ENCODE measurements at regions not wholly inside any gene's neighbourhood (a gene's known extent, or its start where the extent isn't known, plus 50 kb on each side); places are given as distances from the start of the nearest gene placed in this dataset.

GRCh38 chr3:150158943-150159625 lies 188.4 kb upstream of the PFN2 start:
- Histone ChIP-seq H3K36me3 (ENCODE audit: control insufficient read depth in 1 of 2, insufficient read depth in 2 of 2, low read length in 2 of 2) (no peaks in the 10 kb centered on the region), H3K4me1 (ENCODE audit: control insufficient read depth in 1 of 2, insufficient read depth in 2 of 2, low read length in 2 of 2) (no peaks in the 10 kb centered on the region), H3K4me3 (replicated peaks in 1 of 2; ENCODE audit: low read depth in 1 of 2, low read length in 2 of 2) (no peak overlapping the region), H3K9me2 (ENCODE audit: insufficient read depth) (no peaks in the 10 kb centered on the region), H3K79me2 (ENCODE audit: insufficient read depth, low read length) (no peaks in the 10 kb centered on the region), H3K4me2 (ENCODE audit: low read length) (no peak overlapping the region), H3K9ac (ENCODE audit: low read length) (no peak overlapping the region), H3K27ac (ENCODE audit: low read depth, low read length) (no peak overlapping the region), H4K20me1 (ENCODE audit: insufficient read depth) (no peaks in the 10 kb centered on the region), H3K27me3 (ENCODE audit: insufficient read depth, low read length) (no peaks in the 10 kb centered on the region), H2AFZ (ENCODE audit: low read depth, low read length, poor library complexity, severe bottlenecking) (no peak overlapping the region), H3K9me3 (ENCODE audit: control insufficient read depth in 1 of 2, insufficient read depth in 1 of 2, low read depth in 1 of 2, low read length in 2 of 2) (no peaks in the 10 kb centered on the region)
- ChIA-PET CTCF (no interaction called here), RAD21 (ENCODE audit: low non-redundant PET in 1 of 2, low total read pairs in 2 of 2, uncharacterized antibody in 2 of 2, unreplicated experiment in 2 of 2) (no interaction called here), POLR2A (interaction anchor here (0.8 kb wide), 1 partner anchor 357 kb away, joined by 3 read pairs; no protein-coding TSS in a partner anchor)
- BruUV-seq (replicated peaks), result no TSS peak
- TF ChIP-seq TCF7L2 (IDR thresholded peaks at IDR 0.05; ENCODE audit: borderline replicate concordance, extremely low read depth, insufficient read depth, insufficient read length) (no peak), YY1 (IDR thresholded peaks at IDR 0.05; ENCODE audit: extremely low read depth, insufficient replicate concordance, low read depth, low read length) (no peak), EZH2 (IDR thresholded peaks at IDR 0.05) (no peak), ELF1 (IDR thresholded peaks at IDR 0.05; ENCODE audit: borderline replicate concordance, low read depth) (no peak), EZH2phosphoT487 (IDR thresholded peaks at IDR 0.05; ENCODE audit: borderline replicate concordance) (no peak)
- TF ChIP-seq, protein P1, sequence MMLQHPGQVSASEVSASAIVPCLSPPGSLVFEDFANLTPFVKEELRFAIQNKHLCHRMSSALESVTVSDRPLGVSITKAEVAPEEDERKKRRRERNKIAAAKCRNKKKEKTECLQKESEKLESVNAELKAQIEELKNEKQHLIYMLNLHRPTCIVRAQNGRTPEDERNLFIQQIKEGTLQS (IDR thresholded peaks at IDR 0.05), result no peak
- TF ChIP-seq, protein P2, sequence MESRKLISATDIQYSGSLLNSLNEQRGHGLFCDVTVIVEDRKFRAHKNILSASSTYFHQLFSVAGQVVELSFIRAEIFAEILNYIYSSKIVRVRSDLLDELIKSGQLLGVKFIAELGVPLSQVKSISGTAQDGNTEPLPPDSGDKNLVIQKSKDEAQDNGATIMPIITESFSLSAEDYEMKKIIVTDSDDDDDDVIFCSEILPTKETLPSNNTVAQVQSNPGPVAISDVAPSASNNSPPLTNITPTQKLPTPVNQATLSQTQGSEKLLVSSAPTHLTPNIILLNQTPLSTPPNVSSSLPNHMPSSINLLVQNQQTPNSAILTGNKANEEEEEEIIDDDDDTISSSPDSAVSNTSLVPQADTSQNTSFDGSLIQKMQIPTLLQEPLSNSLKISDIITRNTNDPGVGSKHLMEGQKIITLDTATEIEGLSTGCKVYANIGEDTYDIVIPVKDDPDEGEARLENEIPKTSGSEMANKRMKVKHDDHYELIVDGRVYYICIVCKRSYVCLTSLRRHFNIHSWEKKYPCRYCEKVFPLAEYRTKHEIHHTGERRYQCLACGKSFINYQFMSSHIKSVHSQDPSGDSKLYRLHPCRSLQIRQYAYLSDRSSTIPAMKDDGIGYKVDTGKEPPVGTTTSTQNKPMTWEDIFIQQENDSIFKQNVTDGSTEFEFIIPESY (IDR thresholded peaks at IDR 0.05; ENCODE audit: extremely low read depth, insufficient replicate concordance, low read length), result no peak
- DNase-seq (ENCODE audit: low read depth, low spot score), result no peak
- intact Hi-C loops (cut with micrococcal nuclease), result no loop called here
- no peak for ATAC-seq

Measured in HCT116 (cell line).